Islet of Langerhans (tissue), 1 donor: ENCODE measurements at regions not wholly inside any gene's neighbourhood (a gene's known extent, or its start where the extent isn't known, plus 50 kb on each side); places are given as distances from the start of the nearest gene placed in this dataset.
"Not testable (repeated sequence)": the region's sequence is repeated elsewhere in the genome, so short reads cannot be mapped to it uniquely, and the experiment has no call there.

Experiments
- FAIRE-seq: peaks from one replicate; lab custom pipeline; 2011; peaks lifted over from hg19 to GRCh38; lab: Jason Lieb, UNC

DNA sequence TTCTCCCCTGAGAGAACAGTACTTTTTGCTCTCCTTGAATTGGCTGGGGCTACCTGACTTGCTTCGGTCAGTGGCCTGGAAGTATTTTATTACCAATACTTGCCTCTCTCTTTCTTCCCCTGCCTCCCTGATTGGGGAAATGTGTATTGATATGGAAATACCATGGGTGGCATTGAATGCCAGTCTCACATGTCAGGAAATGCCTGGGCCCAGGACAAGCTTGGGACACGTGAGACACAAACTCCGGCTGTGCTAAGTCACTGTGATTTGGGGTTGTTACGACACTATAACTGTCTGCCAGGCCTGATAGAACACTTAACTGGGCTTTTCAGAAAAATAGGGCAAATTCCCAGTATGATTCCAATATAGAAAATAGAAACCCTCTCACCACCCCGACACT lies 238.3 kb downstream of the GADD45G start:
- no peak for FAIRE-seq

DNA sequence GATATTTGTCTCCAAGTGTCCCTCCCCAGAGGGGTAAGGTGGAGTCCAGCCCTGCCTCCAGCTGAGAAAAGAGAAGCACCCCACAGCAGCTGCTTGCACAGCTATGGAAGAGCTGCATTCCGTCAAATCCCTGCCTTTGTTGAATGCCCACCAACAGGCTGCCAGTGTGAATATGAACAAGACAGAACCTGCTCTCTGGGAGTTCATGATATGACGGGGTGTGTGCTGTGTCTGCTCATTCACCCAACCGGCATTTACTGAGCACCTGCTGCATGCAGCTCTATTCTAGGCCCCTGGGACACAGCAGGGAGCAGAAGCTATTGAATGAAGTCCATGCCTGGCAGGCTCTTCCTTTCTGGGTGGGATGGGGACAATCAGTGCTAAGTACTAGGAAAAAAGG lies 238.8 kb downstream of the GADD45G start:
- FAIRE-seq = no peak

DNA sequence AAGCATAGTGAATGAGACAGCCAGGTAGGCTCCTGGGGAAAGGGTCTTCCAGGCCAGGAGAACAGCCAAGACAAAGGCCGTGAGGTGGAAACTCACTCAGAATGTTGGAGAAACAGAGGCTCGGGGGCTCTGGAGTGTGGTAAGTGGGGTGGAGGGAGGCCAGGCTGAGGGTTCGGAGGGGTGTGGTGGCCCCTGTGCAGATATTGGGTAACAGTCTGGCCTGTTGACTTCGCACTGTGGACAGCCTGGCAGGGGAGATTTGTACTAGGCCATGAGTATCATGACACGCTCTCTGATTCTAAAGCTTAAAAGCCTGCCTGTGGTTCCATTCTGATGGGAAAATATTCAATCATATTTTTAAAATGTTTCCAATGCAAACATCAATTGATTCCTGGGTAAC lies 239.3 kb downstream of the GADD45G start:
- no peak for FAIRE-seq

DNA sequence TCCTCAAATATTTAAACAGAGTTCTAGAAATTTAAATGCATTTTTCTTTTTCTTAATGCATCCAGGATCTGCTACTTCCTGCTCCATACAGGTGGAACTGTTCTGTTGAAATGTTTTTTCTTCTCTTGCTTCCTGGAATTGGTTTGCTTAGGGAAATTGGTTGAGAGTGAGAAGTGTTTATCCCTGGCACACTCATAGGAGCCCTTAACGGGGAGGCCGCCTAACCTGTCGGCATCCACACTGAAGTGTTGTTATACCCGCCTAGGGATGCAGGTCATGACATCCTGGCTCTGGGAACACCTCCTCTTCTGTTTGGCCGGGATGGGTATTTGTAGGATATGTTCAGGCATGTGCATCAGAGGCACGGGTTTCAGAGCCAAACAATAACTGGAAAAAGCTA lies 239.7 kb downstream of the GADD45G start:
- no peak for FAIRE-seq

DNA sequence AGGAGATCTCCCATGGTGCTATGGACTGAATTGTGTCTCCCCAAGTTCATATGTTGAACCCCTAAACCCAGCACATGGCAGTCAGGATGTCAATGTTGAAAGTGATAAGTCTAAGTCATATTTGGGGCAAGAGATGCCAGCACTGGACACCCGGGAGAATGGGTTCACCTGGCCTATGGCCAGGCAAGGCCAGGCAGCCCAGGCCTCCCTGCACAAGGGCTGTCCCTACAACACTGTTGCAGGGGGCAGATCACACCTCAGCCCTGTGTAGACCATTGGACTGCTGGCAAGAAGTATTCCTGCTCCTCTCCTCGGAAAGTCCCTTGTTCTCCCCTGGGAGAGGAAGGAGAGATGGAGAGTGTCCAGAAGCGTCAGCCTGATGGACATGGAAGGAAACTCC lies 240.5 kb downstream of the GADD45G start:
- no peak for FAIRE-seq

DNA sequence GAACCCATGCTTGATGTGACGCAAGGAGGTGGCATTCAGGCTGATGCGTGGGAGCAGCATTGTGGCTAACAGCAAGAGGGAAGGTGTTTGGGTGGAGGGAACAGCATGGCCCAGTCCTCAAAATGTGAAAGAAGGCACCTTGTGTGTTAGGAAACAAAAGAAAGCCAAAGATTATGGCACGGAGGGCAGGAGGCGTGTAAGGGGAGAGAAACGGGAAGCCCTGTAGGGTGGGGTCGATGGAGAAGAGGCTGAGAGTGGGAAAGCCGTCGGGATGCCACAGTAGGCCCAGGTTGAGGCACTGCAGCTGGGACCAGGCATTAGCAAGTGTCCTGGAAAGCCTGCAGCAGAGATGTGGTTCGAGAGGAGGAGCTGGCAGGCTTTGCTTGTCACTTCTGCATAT lies 241.1 kb downstream of the GADD45G start:
- FAIRE-seq = no peak

DNA sequence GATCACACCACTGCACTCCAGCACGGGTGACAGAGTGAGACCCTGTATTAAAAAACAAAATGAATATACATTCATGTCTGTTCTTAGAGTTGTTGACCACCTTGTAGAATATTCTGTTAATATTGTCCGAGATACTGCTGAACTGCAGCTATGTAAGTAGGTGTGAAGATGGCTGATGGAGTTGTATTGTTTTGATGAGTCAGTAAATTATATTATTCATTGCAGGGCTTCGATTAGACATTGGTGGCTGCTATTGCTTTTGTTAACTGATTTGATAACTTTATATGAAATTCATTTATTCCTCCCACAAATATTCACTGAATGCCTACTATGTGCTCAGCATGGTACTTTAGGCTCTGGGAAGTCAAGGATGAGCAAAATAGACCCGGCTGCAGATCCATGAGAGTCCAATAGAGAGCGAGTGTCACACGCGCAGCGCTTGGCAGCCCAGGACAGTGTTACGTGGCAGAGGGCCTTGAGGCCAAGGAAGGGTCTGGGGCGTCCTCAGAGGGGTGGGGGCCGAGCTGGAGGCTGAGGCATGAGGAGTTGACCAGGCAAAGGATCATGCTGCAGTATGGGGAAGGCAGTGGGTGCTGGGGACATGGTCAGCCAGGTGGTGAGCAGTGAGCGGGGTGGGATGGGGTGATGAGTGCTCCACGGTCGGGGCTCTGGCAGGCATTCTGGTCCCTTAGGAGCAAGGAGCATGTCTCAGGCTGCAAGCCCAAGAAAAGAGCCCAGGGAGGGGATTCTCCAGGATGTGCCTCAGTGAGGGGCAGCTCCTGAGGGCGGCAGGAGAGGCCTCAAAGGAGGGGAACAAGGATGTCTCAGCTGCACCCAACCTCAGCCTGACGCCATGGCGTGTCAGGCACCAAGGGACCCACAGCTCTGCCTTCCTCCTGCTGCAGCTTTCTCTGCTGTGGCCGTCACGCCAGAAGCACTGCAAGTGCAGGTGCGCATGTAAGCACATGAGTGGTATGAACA lies 243.5 kb downstream of the GADD45G start:
- no peak for FAIRE-seq

DNA sequence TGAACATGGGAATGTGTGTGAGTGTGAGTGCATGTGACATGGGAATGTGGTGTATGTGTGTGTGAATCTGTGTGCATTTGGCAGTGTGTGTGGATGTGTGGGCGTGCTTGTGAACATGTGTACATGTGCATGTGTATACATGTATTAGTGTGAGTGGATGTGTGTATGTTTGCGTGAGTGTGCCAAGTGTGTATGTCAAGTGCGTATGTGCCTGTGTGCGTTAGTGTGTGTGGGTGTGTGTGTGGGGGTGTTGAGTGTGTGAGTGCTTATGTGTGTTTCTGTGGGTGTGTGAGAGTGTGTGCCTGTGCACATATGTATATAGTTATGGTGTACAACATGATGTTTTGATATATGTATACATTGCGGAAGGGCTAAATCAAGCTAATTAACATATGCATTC lies 244.3 kb downstream of the GADD45G start:
- no peak for FAIRE-seq

DNA sequence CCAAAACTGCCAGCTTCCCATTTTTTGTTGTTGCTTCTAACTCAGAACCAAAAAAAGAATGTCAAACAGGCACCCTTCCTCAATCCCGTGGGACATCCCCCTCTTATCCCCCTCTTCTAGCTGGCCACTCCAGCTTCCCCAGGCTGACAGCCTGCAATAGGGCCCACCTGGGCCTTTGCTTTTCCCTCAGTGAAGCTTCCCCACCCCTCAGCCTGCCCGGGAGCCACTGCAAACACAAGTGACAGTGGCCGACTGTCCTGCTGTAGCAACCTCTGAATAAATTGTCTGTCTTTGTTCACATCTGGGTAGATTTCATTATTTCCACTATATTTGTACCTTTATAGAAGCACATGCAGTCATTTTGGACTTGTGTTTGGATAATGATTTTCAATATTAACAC lies 245.3 kb downstream of the GADD45G start:
- FAIRE-seq = no peak

DNA sequence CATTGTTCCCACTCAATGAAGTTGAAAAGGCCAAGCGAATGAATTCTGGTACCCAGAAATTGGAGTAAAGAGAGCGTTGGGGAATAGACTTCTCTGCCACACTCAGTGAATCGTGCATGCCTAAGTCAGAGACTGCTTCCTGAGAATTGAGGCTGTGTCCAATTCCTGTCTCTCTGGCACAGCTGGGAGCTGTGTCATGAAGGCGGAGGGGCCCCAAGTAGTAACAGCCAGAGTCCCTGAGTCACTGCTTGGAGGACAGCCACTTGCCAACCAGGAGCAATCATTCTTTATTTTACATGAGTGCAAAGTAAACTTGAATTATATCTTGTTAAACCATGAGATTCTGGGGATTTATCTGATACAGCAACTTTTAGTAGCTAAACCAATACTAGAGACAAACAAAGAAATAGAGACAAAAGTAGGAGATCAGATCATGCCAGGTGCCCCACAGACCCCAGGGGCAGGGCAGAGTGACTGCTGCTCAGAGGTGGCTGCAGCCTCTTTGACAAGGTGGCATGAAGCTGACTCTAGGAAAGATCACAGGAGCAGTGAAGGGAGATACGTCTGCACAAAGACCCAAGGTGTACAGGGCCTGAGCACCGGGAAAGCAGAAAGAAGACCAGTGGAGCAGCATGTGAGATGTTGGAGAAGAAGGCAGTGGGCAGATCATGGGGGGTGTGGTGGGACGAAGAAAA lies 246.0 kb downstream of the GADD45G start:
- FAIRE-seq = no peak

DNA sequence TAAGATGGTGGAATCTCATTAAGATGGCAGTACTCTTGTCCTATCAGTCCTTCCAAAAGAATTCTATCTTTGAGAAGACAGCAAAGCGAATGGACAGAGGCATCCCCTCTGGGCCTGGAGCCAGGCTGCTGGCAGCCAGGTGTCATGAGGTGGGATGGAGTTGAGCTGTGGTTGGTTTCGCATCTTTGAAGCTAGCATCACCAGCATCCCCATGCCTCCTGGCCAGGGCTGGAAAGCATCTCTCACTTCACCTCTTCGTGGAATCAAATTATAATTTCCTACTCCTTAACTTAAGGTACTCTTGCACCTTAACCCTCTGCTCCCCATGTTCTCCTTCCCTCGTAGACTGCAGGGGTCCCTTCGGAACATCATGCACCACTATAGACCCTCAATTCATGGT lies 248.3 kb downstream of the GADD45G start:
- no peak for FAIRE-seq

DNA sequence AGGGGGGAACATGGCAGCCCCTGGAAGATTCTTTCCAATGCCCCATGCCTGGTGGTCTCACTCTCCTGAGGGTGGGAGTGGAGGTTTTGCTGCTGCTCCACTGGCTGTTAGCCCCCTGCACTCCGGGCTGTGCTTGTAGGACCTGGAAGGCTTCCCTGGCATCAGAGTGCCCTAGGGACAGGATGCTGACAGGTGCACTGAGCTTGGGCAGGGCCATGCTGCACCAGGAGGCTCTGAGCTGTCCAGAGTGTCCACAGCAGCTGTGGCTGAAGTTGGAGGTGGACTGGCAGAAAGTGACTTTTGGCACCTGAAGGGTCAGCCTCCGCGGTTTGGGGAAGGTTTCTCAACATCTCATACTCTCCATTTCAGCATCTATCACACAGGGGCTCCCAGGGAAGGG lies 249.1 kb downstream of the GADD45G start:
- no peak for FAIRE-seq

DNA sequence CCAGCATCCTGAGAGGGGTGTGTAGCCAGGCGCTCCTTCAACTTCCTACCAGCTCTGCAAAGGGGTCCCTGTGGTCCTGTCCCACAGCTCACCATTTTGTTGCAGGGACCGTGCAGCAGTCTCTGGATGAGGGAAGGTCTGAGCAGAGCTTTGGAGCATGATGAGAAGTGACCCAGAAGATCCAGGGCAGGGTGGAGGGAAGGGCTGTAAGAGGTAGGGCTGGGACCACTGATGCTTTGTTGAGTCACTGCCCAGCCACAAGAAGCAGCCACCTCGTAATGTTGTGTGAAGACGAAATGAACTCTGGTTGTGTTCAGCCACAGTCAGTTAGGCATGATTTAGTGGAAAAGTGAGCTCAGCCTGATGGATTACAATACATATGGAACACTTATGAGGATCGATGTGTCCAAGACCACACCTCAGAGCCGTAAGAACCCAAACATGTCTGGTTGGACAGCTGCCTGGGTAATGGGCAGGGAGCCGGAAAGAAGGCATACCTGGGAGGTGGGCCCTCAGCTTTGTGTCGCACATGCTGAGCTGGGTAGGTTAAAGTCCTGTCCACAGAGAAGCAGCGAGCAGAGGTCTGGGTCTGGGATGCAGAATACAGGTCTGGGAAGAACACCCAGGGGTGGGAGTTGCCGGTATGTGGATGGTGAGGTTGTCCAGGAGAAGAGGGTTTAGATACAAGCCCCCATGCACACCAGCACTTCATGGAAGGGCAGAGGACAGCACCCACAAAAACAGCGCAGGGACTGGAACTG lies 250.1 kb downstream of the GADD45G start:
- no peak for FAIRE-seq

DNA sequence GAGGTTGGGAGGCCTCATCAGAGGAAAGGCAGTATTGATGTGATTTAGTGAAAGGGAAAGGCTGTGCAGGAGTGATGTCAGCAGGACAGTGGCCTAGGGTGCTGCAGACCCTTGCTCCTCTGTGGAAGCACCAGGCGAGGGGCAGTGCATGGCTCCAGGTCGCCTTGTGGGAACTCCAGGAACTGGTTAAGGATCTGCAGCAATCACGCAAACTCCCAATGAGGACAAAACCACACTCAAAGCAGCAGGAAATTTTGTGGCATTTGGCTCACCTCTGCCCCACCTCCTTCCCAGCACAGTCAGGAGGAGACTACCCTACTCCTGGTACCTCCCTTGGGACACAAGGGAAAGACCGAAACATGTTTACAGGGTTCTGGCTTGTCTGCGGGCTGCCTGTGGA lies 251.5 kb downstream of the GADD45G start:
- FAIRE-seq = not testable (repeated sequence)

DNA sequence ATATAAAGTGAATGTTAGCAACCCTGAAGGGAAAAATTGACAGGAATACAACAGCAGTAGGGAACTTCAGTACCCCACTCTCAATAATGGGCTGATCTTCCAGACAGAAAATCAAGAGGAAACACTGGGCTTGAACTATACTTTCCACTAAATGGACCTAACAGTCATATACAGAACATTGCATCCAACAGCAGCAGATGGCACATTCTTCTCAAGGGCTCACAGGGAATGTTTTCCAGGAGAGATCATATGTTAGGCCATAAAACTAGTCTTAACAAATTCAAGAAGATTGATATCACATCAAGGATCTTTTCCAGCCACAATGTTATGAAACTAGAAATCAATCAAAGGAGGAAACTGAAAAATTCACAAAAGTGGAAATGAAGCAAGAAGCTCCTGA lies 252.1 kb downstream of the GADD45G start:
- not testable (repeated sequence) for FAIRE-seq

DNA sequence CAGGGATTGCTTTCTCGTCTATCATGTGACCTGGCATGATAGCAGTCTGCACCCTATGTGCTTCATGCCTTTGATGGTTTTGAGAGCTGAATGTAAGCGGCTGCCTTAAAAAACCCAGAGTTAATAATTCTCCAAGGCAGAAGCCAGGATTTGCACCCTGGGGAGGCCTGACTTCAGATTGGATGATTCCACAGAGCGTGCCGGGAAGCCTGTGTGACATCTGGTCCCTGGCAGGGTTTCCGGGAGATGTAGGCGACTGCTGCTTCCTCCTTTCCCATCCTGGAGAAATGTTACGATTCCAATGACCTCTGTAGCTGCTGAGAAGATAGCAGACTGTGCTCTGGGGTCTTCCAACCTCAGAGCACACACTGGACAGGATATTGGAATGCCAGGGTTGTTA lies 255.0 kb downstream of the GADD45G start:
- FAIRE-seq = not testable (repeated sequence)

DNA sequence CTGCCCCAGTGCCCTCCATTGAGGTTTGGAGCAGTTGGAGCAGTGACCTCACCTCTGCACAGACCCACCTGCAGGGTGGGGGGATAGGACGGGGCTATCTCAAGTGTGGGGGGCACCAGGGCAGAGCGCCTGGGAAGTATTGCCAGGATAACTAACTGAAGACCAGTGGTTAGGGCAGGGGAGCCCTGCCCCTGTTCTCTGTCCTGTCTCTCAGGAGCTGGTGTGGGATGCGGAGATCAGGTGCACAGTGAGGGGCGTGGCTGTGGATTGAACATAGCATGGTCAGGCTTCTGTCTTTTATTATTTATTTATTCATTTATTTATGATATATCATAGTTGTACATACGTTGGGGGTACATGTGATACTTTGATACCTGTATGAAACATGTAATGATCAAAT lies 256.6 kb downstream of the GADD45G start:
- FAIRE-seq = not testable (repeated sequence)

DNA sequence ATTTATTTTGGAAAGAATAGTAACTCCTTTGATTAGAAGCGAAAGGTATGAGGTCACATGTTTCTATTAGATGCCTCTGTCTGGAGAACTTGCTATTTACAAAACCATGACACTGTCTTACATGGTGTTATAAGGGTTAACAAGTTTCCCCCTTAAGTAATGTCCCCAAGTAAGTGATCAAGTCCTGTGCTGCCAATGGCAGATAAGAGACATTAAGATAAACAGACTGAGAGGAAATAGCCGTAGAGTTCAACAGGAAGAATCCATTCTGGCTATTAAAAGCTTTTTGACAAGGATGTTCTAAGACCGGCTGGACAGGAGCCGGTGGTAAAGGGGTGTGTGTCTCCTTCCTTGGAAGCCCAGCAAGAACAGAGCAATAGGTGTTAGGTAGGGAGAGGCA lies 257.5 kb downstream of the GADD45G start:
- no peak for FAIRE-seq

DNA sequence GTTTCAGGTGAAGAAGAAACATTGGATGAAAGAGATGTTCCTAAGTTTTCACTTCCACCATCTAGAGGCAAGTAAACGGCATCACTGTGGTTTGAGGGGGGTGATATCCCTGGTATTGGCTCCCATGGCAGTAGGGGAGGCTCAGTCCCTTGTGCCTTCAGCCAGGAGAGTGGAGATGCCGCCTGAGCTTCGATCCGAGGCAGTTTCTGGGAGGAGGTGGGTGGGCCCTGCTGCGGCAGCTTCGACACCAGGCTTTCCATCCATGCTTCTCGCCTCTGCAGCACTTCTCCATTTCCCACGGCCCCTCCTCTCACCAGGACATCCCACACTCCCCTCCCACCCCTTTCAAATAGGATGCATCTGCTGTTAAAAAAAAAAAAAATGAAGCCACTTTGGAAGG lies 258.3 kb downstream of the GADD45G start:
- FAIRE-seq = no peak

DNA sequence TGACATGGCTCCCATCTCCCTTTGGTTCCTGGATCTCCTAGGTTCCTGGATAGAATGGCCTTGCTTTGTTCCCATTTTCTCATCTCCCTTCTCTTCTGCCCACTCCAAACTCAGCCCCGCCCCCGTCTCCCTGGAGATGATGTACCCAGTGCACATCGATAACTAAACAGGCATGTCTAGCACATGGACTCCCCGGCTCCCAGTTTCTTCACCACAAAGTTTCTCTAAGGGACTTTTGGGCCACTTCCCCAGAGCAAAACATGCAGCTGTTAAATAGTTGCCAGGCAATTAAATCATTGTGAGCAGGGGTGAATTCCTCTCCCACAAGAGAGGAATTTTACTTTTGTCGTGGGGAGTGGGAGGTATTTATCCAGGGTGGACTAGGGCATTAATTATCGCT lies 259.0 kb downstream of the GADD45G start:
- FAIRE-seq = no peak

DNA sequence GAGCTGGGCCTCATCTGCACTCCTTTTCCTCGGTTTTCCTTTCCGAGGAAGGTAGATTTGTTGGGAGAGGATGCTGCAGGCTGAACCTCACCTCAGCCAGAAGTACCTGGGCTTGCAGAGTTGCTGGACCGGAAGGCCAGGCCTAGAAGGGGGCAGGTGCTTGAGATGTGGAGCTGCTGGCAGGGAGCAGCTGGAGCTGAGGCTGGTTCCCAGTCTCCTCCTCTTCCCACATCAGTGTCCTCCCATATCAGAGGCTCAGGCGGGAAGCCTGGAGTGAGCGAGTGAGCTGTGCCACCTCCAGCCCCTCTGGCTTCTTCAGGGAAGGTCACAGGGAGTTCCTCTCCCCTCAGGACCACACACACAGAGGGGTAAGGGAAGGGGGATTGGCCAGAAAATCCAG lies 259.4 kb downstream of the GADD45G start:
- FAIRE-seq = no peak

DNA sequence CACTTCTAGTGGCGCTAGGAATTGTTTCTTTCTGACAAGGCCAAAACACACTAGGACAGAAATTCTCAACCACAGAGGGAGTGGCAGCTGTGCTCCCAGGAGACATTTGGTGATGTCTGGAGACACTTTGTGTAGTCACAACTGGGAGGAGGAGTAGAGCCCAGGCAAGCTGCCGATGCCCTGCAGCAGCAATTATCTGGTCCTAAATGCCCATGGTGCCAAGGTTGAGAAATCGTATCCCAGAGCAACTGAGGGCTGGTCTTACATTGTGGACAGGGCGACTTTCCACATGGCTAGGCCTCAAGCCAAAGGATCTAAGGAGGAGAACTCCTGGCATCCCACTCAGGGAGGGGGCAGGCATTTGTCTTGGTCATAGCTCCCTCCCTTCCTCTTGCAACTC lies 259.9 kb downstream of the GADD45G start:
- no peak for FAIRE-seq

DNA sequence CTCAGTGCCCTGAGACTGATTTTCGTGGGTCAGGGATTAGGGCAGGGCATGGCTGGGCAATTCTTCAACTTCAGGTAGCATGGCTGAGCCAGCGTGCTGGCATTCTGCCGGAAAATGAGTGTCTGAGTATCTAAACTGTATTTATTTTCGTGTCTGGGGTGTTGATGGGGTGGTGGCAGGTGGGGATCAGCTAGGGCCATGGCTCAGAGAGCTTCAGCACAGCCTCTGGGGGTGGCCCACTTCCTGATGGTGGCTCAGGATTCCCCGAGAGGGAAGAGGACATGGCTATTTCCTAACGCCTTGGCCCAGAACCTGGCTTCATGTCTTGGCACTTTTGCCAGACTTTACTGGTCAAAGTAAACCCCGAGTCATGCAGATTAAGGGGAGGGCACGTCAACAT lies 260.5 kb downstream of the GADD45G start:
- no peak for FAIRE-seq
